NCI-H510A (cell line): ENCODE measurements at regions not wholly inside any gene's neighbourhood (a gene's known extent, or its start where the extent isn't known, plus 50 kb on each side); places are given as distances from the start of the nearest gene placed in this dataset.

ENCODE experiments used
- DNase-seq: peaks from one replicate; lab custom pipeline; 2025; lab: John Stamatoyannopoulos, UW

DNA sequence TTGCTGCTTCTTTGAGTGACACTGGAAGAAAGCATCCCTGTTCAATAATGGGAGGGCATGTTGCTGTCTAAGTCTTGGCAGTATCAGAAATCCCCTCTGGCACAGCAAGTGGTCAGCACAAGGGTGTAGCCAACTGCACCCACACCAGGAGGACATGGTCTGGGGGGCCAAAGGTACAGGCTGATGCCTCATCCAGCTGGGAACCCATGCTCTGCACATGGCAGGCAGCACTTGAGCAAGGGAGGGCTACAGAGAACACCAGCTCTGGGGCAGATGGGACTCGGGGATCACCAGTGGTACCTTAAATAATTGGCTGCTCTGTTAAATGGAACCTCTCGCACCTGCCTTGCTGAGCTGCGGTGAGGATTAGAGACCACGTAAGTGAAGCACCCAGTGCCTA is 265.2 kb downstream of the SYK start:
- DNase-seq: no peak

DNA sequence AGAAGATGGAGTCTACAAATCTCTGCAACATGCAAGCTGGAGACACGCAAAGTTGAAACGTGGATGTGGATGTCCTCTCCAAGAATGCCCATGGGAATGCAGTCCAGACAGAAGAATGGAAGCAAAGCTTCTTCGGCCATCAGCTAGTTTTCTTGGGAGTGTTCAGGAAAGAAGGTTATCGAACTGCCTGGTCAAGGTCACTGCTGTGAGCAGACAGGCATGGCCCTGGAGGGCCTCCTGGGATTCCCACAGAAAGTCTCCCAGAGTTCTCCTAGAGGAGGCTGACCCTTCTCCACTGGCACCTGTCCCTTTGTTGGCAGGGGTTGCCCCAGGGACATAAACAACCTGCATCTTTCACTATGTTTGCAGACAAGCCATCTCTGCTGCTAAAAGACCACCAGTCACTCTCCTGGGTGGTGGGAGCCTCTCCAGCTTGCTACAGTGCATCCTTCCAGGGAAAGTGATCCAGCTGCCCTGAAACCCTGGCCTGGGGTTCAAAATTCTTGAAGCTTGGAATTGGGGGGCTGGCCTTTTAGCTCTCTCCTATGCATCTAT is 265.8 kb downstream of the SYK start:
- DNase-seq: no peak

DNA sequence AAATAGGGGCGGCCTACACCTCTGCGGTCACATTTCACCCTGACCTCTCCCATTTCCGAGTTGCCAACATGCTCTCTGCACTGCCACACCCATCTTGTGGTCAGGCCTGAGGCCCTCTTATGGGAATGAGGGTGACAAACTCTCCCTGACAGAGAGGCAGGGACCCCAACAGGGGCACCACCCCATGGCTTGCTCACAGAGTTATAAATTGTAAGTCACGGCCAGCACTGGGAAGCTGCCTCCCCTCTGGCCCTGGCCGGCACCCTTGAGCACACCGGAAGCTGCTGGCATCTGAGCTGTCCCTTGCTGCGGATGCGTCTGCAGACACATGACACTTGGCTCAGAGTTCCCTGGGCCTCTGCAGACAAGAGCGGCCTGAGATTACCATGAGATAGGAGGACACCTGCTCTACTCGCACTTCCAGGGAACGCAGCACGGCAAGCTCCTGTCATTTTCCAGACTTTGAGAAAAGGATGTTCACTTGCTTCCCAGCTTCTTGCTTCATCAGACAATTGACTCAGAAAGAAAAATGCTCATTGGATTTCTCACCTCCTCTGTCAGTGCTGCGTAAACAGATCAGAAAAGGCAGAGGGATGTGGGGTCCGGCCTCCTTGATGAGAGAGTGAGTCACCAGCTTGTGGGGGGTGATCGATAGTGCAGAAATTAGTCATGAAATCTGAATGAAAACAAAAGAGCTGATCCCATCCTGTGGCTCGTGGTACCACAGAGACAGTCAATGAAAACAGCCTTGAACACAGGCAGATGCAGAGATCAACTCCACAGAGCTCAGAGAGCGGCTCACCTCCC is 269.8 kb downstream of the SYK start:
- DNase-seq: peak; percentile 50

DNA sequence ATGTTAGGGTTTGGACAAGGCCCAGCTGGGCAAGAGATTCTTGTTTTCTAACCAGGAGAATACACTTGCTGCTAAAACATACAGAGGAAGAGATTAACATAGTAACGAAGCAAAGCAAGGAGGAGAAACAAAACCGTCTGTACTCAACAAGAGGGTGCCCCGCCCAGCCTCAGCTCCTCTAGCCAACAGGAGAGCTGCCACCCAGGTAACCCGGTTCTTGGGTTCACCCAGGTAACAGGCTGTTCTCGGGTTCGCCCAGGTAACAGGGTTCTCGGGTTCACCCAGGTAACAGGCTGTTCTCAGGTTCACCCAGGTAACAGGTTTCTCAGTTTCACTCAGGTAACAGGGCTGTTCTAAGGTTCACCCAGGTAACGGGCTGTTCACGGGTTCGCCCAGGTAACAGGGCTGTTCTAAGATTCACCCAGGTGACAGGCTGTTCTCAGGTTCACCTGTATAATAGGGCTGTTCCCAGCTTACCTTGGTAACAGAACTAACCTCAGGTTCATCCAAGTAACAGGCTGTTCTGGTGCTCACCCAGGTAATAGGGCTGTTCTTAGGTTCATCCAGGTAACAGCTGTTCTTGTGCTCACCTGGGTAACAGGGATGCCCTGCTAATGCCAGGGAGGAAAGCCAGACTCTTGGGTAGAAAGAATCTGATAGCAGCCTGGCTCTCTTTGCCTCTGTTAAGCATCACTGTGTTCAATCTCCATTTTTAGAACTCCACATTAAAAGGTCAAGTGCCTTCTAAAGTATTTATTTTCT is 271.6 kb downstream of the SYK start:
- DNase-seq: no peak

DNA sequence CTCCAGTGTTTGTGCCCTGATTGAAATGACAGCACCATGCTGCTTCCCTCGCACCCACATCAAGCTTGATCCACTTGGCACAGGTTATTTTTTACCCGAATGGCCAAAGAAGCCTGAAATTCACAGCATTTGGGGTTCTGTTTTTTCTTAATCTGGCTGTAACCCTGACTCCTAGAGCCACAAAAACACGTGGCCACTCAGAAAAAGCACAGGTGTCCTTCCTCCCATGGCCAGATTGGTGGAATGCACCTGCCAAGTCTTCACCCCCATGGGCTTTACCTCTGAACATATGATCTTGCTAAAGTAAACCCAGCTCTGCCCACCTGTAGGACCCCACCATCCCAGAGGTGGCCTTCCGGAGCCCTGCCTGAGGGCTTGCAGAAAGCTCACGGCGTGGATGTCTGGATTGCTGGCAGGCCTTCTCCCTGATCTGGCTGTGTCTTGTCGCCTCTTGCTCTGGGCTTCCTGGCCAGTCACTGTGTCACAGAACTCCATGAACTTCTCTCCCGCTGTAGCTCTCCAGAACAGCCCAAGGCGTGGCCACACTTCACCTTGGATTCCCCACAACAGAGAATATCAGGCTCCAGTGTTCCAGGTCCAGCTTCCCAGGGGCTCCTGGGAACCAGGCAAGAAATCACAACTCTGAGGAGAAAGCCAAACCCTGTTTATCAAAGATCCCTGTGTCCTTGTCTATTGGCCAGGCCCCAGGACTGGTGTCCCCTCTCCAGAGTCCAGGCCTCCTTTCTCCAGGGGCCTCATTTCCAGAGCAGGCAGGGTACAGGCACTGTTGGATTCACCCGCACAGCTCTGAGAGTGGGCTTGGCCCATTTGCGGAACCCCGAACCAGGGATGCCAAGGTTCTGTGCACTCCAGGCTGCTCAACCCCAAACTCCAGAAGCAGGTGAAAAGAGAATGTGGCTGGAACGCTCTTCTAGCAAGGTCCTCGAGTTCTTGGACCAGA is 272.5 kb downstream of the SYK start:
- DNase-seq: no peak

DNA sequence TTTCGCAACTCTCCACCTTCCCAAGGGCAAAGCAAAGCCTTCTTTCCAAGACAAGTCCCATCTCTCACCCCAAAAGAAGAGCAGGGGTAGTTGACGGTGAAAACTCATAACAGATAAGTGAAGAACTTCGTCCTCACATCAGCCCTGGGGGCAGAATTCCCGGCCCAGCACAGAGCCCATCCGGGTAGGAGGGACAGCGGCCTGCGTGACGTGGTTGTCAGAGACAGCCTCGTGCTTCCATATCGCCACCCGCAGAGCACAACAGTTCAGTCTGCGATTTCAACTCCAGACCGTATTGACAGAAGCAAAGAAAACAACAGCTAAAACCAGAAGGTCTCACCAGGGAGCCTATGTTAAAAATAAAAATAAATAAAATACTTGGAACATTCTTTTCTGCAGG is 273.2 kb downstream of the SYK start:
- no peak for DNase-seq

DNA sequence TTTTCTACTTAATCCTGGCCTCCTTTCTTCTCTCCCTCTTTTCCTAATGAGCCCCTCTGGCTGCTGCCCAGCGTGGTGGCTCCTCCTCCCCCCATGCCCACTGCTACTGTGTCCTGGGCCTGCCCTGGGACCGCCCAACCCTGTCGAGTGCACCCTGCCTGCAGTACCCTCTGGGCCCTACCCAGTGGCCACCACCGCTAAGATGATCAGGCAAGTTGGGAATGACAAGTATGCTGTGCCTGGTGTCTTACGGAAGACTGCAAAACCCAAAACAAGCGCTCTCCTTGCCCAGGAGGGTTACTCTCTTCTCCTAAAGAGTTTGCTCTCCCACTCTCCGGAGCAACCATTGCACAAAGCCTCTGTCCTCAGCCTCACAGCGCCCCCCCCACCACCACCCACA is 273.7 kb downstream of the SYK start:
- DNase-seq: no peak

DNA sequence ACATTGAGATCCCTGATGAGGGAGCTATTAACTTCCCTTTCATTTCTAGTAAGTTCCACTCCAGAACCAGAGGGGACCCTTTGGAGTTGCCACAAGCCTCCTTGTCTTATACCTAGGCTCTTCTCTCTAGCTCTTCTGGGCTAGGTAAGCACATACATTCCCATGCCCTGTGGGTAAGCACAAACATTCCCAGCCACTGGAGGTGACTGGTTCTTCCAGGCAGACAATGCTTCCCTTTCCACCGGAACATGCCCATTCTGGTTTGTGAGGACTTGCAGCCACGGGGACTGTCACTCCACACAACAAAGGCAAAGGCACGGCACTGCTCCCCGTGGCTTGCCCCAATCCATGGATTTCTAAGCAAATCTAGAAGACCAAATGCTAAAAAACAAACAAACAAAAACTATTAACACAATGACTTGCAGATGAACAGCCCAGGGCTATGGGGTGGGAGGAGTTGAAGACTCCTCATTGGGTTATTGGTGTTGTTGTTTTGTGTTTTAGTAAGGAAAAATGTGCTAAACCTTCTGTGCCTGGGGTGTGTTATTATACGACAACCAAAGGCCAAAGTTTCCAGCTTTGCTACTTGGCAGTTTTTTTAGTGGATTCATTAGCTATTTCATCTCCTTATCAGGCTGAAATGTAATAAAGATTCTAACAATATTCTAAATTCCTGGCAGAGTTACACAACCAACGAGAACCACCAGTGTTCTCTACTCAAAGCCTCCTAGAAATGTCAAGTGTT is 276.2 kb downstream of the SYK start:
- no peak for DNase-seq

DNA sequence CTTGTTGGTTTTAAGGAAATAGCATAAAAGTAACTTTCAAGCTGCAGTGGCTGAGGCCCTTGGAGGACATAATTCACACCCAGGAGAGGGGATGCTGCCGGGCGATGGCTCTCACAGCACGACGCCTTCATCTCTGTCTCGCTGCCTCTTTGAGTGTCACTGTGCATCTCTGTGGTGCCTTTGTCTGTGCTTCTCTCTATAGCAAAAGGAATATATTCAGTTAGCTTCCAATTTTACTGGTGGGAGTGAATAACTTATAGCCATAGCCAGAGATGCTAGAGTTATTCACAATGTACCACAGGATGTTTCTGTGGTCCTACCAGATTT is 276.7 kb downstream of the SYK start:
- no peak for DNase-seq

DNA sequence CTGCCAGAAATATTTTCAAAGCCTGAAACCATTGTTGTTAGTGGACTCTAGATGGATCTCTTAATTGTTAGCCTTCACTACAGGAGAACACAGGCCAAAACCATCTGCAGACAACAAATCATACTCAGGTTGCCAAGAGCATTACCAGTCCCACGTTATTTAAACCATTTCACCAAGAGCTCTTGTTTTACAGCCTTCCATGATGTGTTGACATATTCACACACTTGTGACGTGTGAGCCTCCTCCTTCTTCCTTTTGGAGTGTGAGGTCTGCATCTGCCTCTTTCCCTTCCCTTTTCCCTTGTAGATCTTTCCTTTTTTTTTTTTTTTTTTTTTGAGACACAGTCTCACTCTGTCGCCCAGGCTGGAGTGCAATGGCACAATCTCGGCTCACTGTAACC is 279.0 kb downstream of the AUH start:
- no peak for DNase-seq

DNA sequence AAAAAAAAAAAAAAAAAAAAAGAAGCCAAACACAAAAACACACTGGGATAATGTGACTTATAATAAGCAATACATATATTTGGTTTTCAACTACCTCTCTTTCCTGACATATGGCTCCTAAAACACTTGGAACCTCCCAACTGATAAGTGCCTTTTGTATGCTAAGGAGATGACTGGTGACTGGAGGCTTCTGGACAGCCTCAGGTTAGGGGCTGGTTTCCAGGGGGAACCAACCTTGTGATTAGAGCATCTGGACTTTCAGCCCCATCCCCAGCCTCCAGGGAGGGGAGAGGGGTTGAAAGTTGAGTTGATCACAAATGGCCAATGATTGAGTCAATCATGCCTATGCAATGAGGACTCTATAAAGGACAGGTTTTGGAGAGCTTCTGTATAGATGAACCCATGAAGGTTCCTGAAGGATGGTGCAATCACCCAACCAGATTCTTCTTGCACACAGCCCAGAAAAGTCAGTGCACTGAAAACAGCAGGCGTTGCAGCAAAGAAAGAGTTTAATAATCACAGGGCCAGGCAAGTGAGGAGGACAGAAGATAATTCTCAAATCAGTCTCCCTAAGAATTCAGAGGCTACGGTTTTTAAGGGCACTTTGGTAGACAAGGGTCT is 276.7 kb downstream of the AUH start:
- DNase-seq: no peak

DNA sequence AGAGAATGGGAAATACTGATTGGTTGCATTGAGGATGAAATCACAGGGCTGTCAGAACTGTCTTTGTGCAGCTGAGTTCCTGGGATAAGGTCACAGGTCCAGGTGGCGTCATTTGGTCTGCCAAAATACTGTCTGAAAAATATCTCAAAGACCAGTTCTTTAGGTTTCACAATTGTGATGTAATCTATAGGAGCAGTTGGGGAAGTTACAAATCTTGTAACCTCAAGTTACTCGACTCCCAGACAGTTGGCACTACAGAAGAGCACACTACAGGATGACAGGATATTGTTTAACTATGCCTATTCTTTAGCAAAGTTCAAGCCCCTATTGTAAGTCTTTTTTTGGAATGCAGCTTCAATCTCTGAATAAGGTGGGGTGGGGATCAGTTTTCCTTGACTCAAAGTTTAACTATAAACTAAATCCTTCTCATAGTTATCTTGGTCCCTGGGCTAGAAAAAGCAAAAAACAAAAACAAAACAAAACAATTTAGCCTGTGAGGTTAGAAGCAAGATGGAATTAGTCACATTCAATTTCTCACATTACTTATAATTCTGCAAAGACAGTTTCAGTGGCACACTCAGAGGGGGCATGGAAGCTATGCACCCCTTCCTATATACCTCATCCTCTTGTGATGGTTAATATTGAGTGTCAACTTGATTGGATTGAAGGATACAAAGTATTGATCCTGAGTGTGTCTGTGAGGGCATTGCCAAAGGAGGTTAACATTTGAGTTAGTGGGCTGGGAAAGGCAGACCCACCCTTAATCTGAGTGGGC is 276.0 kb downstream of the AUH start:
- DNase-seq: no peak

DNA sequence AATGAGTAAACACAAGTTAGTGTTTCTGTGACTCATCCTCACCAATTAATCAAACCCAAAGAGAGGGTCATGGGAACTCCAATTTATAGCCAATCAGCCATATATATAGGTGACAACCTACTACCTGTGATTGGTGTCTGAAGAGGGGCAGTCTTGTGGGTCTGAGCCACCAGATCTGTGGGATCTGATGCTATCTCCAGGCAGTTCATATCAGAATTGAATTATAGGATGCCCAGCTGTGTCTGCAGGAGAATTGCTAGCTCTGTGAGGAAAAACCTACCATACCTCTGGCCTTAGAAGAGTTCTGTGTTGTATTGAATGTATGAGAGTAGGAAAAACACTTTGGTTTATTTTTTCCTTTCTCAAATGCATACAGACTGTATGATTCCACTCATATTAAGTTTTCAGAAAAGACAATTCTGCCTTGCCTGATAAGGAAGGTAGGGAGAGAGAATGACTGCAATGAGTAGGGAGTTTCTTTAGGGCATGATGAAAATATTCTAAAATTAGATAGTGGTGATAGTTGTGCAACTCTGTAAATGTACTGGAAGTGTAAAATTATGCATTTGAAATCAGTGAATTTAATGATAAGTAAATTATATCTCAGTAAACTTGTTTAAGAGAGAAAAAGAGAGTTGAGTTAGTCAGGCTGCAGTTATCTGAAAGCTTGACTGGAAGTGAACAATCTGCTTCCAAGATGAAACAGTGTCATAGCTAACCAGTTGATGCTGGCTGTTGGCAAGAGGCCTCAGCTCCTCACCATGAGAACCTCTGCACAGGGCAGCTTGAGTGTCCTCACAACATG is 274.9 kb downstream of the AUH start:
- DNase-seq: no peak

DNA sequence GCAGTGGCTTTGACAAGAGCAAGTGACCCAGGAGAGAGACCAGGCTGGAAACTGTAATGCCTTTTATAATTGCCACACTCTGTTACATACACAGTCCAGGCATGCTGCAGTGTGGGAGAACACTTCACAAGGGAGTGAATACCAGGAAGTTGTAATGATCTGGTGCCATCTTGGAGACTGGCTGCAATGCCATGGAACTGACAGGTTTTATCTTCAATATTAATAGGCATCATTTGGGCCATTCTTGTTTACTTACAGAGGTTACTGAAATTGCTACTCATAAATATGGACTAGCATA is 274.3 kb downstream of the AUH start:
- DNase-seq: no peak

DNA sequence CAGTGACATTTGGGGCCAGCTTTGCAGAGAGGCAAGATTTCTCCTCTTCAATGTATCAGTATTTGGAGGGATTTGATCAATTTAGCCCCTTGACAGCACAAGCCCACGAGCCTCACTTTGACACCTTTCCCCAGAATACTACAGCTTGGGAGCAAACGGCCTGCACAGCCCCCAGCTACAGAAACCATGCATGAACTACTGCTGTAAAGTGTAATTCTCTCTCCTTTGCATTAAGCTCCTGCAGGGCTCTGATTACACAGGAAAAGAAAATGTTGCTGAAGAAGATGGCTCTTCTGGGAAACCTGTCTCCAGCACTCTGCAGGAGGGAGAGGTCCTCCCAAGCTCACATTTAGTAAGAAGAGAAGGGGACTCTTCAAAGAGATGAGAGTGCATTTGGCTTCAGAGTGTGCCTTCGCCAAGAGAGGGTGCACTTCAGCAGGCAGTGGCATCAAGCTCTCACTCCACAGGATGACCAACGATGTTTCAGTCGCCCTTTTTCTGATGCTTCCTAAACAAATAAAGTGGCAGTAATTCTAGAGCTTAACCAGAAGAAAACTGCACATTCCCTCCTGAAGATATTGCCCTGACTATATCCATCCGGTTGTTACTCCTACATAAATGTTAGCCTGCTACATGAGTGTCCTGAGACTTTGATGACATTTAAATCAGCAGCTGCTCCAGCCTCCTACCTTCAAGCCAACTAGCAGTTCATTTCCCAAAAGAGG is 272.2 kb downstream of the AUH start:
- no peak for DNase-seq

DNA sequence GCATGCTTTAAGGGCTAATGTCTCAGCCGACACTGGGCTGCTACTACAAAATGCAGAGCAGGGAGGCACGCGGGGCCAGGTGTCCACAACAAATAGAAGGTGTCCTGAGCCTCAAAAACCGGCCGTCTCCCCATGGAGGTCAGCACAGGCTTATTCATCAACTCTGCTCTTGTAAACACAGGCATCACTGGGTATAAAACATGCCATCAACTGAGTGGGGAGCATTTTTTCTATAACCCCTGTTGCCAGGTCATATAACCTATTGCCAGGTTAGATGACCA is 271.6 kb downstream of the AUH start:
- no peak for DNase-seq

DNA sequence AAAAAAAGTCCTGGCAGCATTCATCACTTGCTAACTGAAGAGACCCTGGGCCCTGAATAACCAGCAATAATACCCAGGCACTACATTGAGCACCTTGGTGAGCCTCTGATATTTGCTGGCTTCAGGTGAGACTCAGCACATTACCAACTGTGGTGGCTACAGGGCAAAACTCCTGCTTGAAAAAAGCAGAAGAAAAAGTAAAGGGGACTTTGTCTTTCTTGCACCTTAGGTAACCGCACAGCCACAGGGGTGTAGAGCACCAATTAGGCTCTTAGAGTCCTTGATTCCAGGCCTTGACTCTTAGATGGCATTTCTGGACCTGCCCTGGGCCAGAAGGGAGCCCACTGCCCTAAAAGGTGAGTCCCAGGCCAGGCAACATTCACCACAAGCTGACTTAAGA is 269.5 kb downstream of the AUH start:
- no peak for DNase-seq

DNA sequence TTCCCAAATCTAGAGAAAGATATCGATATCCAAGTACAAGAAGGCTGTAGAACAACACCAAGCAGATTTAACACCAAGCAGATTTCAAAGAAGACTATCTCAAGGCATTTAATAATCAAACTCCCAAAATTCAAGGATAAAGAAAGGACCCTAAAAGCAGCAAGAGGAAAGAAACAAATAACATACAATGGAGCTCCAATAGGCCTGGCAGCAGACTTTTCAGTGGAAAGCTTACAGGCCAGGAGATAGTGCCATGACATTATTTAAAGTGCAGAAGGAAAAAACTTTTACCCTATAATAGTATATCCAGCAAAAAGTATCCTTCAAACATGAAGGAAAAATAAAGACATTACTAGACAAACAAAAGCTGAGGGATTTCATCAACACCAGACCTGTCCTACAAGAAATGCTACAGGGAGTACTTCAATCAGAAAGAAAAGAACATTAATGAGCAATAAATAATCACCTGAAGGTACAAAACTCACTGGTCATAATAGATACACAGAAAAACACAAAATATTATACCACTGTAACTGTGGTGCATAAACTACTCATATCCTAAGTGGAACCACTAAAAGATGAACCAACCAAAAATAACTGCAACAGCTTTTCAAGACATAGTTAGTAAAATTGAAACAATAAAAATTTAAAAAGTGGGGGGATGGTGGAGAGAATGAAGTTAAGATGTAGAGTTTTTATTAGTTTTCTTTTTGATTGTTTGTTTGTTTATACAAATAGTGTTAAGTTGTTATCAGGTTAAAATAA is 267.2 kb downstream of the AUH start:
- no peak for DNase-seq
